PC-9 (cell line): ENCODE measurements at regions not wholly inside any gene's neighbourhood (a gene's known extent, or its start where the extent isn't known, plus 50 kb on each side); places are given as distances from the start of the nearest gene placed in this dataset.

Experiments used
- CTCF ChIP-seq: fragments of 200-600 bp; sonication (generic); conservative IDR thresholded peaks from 2 replicates; pipeline ENCODE4 v1.6.1; 2017; ENCODE audit warnings: mixed run types, antibody characterized with exemption, mild to moderate bottlenecking, moderate library complexity
- EZH2 ChIP-seq: fragments of 200-600 bp; sonication (generic); IDR thresholded peaks from 2 replicates; pipeline ENCODE4 v1.8.0; 2017; ENCODE audit warnings: antibody characterized with exemption, low read depth

GRCh38 chr11:95566211-95566610, 223.4 kb downstream of the FAM76B start:
- TF ChIP-seq CTCF: no peak
- TF ChIP-seq EZH2: no peak
